ENCODE measurements at regions not wholly inside any gene's neighbourhood (a gene's known extent, or its start where the extent isn't known, plus 50 kb on each side); places are given as distances from the start of the nearest gene placed in this dataset.

DNA sequence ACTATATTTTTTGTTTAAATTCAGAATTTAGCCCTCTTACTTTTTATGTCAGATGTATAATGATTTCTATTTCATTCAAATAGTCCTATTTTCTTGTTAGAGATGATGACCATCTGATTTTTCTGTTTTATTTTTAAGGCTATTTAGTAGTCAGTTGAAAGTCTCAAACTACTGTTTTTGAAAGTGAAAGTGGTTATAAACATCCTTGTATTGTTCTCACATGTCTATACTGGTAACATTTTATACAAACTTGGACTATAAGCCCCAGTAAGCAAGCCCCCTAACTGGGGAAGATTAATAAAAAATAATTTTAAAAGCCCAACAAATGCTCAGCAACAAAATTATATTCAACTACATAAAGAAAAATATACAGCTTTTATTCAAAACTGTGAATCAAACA, 271.3 kb upstream of the RGS18 start:
- Histone ChIP-seq H3K4me3 (no peak overlapping the region), H3K36me3 (no peaks in the 10 kb centered on the region), H3K27ac (no peak overlapping the region), H3K4me1 (no peaks in the 10 kb centered on the region), H3K9me3 (no peaks in the 10 kb centered on the region), H3K27me3 (no peaks in the 10 kb centered on the region)
- no peak for DNase-seq
- TF ChIP-seq POLR2A (IDR thresholded peaks at IDR 0.05): no peak
- TF ChIP-seq EP300 (IDR thresholded peaks at IDR 0.05): no peak
- TF ChIP-seq, protein P1, sequence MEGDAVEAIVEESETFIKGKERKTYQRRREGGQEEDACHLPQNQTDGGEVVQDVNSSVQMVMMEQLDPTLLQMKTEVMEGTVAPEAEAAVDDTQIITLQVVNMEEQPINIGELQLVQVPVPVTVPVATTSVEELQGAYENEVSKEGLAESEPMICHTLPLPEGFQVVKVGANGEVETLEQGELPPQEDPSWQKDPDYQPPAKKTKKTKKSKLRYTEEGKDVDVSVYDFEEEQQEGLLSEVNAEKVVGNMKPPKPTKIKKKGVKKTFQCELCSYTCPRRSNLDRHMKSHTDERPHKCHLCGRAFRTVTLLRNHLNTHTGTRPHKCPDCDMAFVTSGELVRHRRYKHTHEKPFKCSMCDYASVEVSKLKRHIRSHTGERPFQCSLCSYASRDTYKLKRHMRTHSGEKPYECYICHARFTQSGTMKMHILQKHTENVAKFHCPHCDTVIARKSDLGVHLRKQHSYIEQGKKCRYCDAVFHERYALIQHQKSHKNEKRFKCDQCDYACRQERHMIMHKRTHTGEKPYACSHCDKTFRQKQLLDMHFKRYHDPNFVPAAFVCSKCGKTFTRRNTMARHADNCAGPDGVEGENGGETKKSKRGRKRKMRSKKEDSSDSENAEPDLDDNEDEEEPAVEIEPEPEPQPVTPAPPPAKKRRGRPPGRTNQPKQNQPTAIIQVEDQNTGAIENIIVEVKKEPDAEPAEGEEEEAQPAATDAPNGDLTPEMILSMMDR (IDR thresholded peaks at IDR 0.05): no peak
- no peak for TF ChIP-seq POLR2AphosphoS5 (IDR thresholded peaks at IDR 0.05)
- intact Hi-C loops (cut with DNase I): no loop called here

DNA sequence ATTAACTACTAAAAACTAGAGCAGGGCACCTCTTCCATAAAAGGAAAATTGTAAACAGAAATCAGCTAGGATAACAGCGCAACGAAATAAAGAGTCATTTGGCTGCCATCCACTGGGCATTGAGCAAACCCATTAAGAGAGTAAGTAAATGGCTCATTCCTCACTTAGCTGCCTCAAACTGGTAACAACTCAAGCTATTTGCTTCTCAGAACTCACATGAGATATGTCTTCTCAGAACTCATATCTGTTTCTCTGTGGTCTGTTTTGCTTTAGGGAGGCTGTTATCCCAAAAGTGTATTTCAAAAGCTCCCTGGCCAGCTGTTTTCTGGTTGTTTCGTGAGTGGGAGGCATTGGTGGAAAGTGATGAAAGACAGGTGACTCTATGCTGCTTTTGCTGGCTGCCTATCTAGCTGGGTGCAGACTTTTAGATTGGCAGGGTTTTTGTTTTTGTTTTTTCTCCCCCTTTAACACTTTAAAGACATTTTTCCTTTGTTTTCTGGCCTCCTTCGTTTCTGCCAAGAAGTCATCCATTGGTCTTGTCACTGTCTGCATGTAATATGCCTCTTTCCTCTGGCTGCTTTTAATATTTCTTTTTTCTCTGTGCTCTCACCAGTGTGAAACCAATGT, 269.2 kb upstream of the RGS18 start:
- intact Hi-C loops (cut with DNase I): no loop called here
- TF ChIP-seq POLR2A (IDR thresholded peaks at IDR 0.05): no peak
- no peak for TF ChIP-seq EP300 (IDR thresholded peaks at IDR 0.05)
- no peak for TF ChIP-seq POLR2AphosphoS5 (IDR thresholded peaks at IDR 0.05)
- TF ChIP-seq, protein P1 (IDR thresholded peaks at IDR 0.05): no peak
- Histone ChIP-seq H3K27ac (no peak overlapping the region), H3K36me3 (no peaks in the 10 kb centered on the region), H3K27me3 (no peaks in the 10 kb centered on the region), H3K9me3 (no peaks in the 10 kb centered on the region), H3K4me3 (no peak overlapping the region), H3K4me1 (no peaks in the 10 kb centered on the region)
- WGBS, 2 donors: 50 to 65% methylated on average over 4 of the region's 4 CpGs
- DNase-seq: no peak

DNA sequence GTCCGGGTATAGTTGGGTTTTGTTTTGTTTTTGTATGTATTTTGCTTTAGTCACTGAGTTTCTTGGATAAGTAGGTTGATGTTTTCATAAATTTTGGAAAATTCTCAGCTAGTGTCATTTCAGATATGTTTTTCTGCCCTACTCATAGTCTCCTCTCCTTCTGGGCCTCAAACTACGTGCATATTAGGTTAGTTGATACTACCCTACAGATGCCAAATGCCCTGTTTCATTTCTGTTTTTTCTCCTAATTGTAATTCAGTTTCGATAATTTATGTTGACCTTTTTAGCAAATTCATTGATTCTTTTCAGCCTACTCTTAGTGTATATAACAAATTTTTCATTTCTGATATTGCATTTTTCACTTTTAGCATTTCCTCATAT, 268.6 kb upstream of the RGS18 start:
- 74 to 88% methylated on average over 3 of the region's 3 CpGs for WGBS, 2 donors
- no peak for TF ChIP-seq POLR2A (IDR thresholded peaks at IDR 0.05)
- TF ChIP-seq EP300 (IDR thresholded peaks at IDR 0.05): no peak
- no peak for TF ChIP-seq POLR2AphosphoS5 (IDR thresholded peaks at IDR 0.05)
- TF ChIP-seq, protein P1 (IDR thresholded peaks at IDR 0.05): no peak
- intact Hi-C loops (cut with DNase I): no loop called here
- DNase-seq: no peak
- H3K4me1 ChIP-seq: no peaks in the 10 kb centered on the region
- H3K36me3 ChIP-seq: no peaks in the 10 kb centered on the region
- H3K4me3 ChIP-seq: no peak overlapping the region
- H3K27ac ChIP-seq: no peak overlapping the region
- H3K9me3 ChIP-seq: no peaks in the 10 kb centered on the region
- no peaks in the 10 kb centered on the region for H3K27me3 ChIP-seq

DNA sequence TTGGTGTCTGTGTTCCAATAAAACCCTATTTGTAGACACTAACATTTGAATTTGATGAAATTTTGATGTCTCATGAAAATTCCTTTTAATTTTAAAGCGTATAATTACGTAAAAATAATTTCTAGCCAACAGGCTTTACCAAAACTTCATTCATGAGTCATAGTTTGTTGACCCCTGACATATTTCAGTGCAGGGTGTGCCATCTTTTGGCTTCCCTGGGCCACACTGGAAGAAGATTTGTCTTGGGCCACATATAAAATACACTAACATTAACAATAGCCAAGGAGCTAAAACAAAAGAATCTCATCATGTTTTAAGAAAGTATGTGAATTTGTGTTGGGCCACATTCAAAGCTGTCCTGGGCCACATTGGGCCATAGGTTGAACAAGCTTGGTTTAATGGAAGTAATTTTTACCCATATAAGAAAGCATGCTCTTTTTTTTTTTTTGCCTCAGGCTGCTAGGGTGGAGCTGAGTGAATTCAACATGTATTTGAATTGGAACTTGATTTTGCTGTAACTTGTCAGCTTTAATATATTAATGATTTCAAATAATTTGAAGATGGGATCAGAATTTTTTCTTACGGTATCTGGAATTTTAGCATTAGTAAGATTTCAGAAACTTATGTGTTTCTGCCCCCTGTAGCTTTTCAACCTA, 267.7 kb upstream of the RGS18 start:
- no peaks in the 10 kb centered on the region for H3K9me3 ChIP-seq
- intact Hi-C loops (cut with DNase I): no loop called here
- no peak for TF ChIP-seq POLR2AphosphoS5 (IDR thresholded peaks at IDR 0.05)
- TF ChIP-seq EP300 (IDR thresholded peaks at IDR 0.05): no peak
- TF ChIP-seq POLR2A (IDR thresholded peaks at IDR 0.05): no peak
- TF ChIP-seq, protein P1 (IDR thresholded peaks at IDR 0.05): no peak
- no peaks in the 10 kb centered on the region for H3K27me3 ChIP-seq
- no peaks in the 10 kb centered on the region for H3K4me1 ChIP-seq
- 92 to 94% methylated on average over 3 of the region's 3 CpGs for WGBS, 2 donors
- no peak overlapping the region for H3K27ac ChIP-seq
- DNase-seq: no peak
- no peaks in the 10 kb centered on the region for H3K36me3 ChIP-seq
- H3K4me3 ChIP-seq: no peak overlapping the region

DNA sequence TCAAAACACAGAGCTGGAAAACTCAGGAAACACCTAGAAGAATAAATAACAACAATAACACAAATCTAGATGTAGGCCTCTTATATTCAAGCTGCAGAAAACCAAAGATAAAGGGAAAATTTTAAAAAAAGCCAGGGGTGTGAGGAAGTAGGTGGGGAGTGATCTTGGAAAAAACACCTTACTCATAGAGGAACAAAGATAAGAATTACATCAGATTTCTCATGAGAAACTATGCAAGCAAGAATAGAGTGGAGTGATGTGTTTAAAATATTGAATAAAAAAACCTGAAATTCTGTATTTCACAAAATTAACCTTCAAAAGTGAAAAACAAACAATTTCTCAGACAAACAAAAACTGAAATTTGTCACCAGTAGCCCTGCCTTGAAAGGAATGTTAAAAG, 265.5 kb upstream of the RGS18 start:
- intact Hi-C loops (cut with DNase I): no loop called here
- TF ChIP-seq POLR2A (IDR thresholded peaks at IDR 0.05) (no peak), EP300 (IDR thresholded peaks at IDR 0.05) (no peak), POLR2AphosphoS5 (IDR thresholded peaks at IDR 0.05) (no peak)
- TF ChIP-seq, protein P1 (IDR thresholded peaks at IDR 0.05): no peak
- Histone ChIP-seq H3K27ac (no peak overlapping the region), H3K4me1 (no peaks in the 10 kb centered on the region), H3K4me3 (no peak overlapping the region), H3K27me3 (no peaks in the 10 kb centered on the region), H3K9me3 (no peaks in the 10 kb centered on the region), H3K36me3 (no peaks in the 10 kb centered on the region)
- no peak for DNase-seq
